Liver (tissue), 8 donors: ENCODE measurements at regions not wholly inside any gene's neighbourhood (a gene's known extent, or its start where the extent isn't known, plus 50 kb on each side); places are given as distances from the start of the nearest gene placed in this dataset.

Source experiments
- DNase-seq: peaks from one replicate; pipeline ENCODE4 v3.0.0-alpha.2; 2017; ENCODE audit warnings: low spot score
- H3K27ac ChIP-seq, 2 donors: one replicate each; pipeline ENCODE4 v1.7.0; 2013; ENCODE audit warnings: inconsistent platforms in 2 of 2, low read length in 2 of 2, control low read depth in 1 of 2, low read depth in 1 of 2, mild to moderate bottlenecking in 1 of 2
- H3K27me3 ChIP-seq, 4 donors: one replicate each; pipeline versions ENCODE4 v1.6.1 to v1.7.0; 2013; ENCODE audit warnings: low read length in 3 of 4, inconsistent platforms in 1 of 4, mild to moderate bottlenecking in 1 of 4, moderate library complexity in 1 of 4; ENCODE audit not compliant: control insufficient read depth in 4 of 4, insufficient read depth in 4 of 4
- H3K36me3 ChIP-seq, 4 donors: one replicate each; pipeline versions ENCODE4 v1.6.1 to v1.7.0; 2013; ENCODE audit warnings: low read length in 3 of 4, mild to moderate bottlenecking in 3 of 4, low read depth in 1 of 4, moderate library complexity in 1 of 4; ENCODE audit not compliant: control insufficient read depth in 4 of 4, insufficient read depth in 3 of 4
- H3K4me1 ChIP-seq, 4 donors: one replicate each; pipeline versions ENCODE4 v1.6.1 to v1.7.0; 2013; ENCODE audit warnings: low read length in 3 of 4, mild to moderate bottlenecking in 3 of 4, moderate library complexity in 1 of 4; ENCODE audit not compliant: control insufficient read depth in 4 of 4, insufficient read depth in 4 of 4
- H3K4me3 ChIP-seq, 3 donors: one replicate each; pipeline versions ENCODE4 v1.6.1 to v1.7.0; 2013; ENCODE audit warnings: low read length in 3 of 3, control low read depth in 1 of 3, low read depth in 1 of 3, mild to moderate bottlenecking in 1 of 3
- H3K9ac ChIP-seq, 2 donors: one replicate each; pipeline ENCODE4 v1.7.0; 2013; ENCODE audit warnings: low read length in 2 of 2, mild to moderate bottlenecking in 2 of 2, moderate library complexity in 2 of 2, control low read depth in 1 of 2, low read depth in 1 of 2
- H3K9me3 ChIP-seq, 4 donors: one replicate each; pipeline versions ENCODE4 v1.6.1 to v1.7.0; 2013; ENCODE audit warnings: low read length in 3 of 4; ENCODE audit not compliant: control insufficient read depth in 4 of 4
- CTCF ChIP-seq: fragments of 150-350 bp; IDR thresholded peaks from 2 replicates; pipeline ENCODE4 v1.5.1; 2017; ENCODE audit warnings: improper control_type of control experiment, low read depth, low read length; ENCODE audit not compliant: missing input control
- EGR1 ChIP-seq, 2 donors: IDR thresholded peaks; 2 replicates each; pipeline ENCODE4 v1.6.1; 2016 to 2018; ENCODE audit warnings: antibody characterized with exemption in 2 of 2, low read depth in 2 of 2
- FOXA1 ChIP-seq: IDR thresholded peaks from 2 replicates; pipeline ENCODE4 v1.6.1; 2016; ENCODE audit warnings: antibody characterized with exemption
- FOXA2 ChIP-seq: IDR thresholded peaks from 2 replicates; pipeline ENCODE4 v1.6.1; 2016; ENCODE audit warnings: antibody characterized with exemption
- GABPA ChIP-seq, 2 donors: IDR thresholded peaks in 1 of 2; conservative IDR thresholded peaks in 1 of 2; 2 replicates each; pipeline ENCODE4 v1.6.1; 2016; ENCODE audit warnings: antibody characterized with exemption in 2 of 2, mild to moderate bottlenecking in 1 of 2, moderate library complexity in 1 of 2
- HNF4A ChIP-seq, 2 donors: conservative IDR thresholded peaks; 2 replicates each; pipeline ENCODE4 v1.6.1; 2016; ENCODE audit warnings: antibody characterized with exemption in 2 of 2, mild to moderate bottlenecking in 2 of 2
- HNF4G ChIP-seq: IDR thresholded peaks from 2 replicates; pipeline ENCODE4 v1.6.1; 2016; ENCODE audit warnings: antibody characterized with exemption
- JUND ChIP-seq, 2 donors: IDR thresholded peaks; 2 replicates each; pipeline ENCODE4 v1.6.1; 2016; ENCODE audit warnings: antibody characterized with exemption in 2 of 2
- NR2F2 ChIP-seq: IDR thresholded peaks from 2 replicates; pipeline ENCODE4 v1.6.1; 2016; ENCODE audit warnings: antibody characterized with exemption
- RAD21 ChIP-seq, 2 donors: IDR thresholded peaks; 2 replicates each; pipeline ENCODE4 v1.6.1; 2016; ENCODE audit warnings: antibody characterized with exemption in 2 of 2, mild to moderate bottlenecking in 2 of 2
- REST ChIP-seq: IDR thresholded peaks from 2 replicates; pipeline ENCODE4 v1.6.1; 2016; ENCODE audit warnings: antibody characterized with exemption, mild to moderate bottlenecking
- SP1 ChIP-seq: IDR thresholded peaks from 2 replicates; pipeline ENCODE4 v1.6.1; 2018; ENCODE audit warnings: antibody characterized with exemption, mild to moderate bottlenecking
- TAF1 ChIP-seq: conservative IDR thresholded peaks from 2 replicates; pipeline ENCODE4 v1.6.1; 2016; ENCODE audit warnings: antibody characterized with exemption, mild to moderate bottlenecking
- YY1 ChIP-seq: IDR thresholded peaks from 2 replicates; pipeline ENCODE4 v1.6.1; 2016; ENCODE audit warnings: antibody characterized with exemption, mild to moderate bottlenecking
- WGBS: extraction: QIAGEN DNeasy Blood & Tissue Kit; methylation state at CpG from one replicate; pipeline ENCODE4 v1.1.7; 2013; 5-methylcytosine and 5-hydroxymethylcytosine counted together
- TF ChIP-seq, protein P1 (sequence below): IDR thresholded peaks from 2 replicates; pipeline ENCODE4 v1.6.1; 2016; ENCODE audit warnings: antibody characterized with exemption
- TF ChIP-seq, protein P2 (sequence below): IDR thresholded peaks from 2 replicates; pipeline ENCODE4 v1.6.1; 2016; ENCODE audit warnings: antibody characterized with exemption
- TF ChIP-seq, protein P3 (sequence below): IDR thresholded peaks from 2 replicates; pipeline ENCODE4 v1.6.1; 2016; ENCODE audit warnings: antibody characterized with exemption
- donor health status: healthy.
- donor health status: healthy.
- donor health status: healthy.
- donor health status: healthy.
- donor health status: healthy.

DNA sequence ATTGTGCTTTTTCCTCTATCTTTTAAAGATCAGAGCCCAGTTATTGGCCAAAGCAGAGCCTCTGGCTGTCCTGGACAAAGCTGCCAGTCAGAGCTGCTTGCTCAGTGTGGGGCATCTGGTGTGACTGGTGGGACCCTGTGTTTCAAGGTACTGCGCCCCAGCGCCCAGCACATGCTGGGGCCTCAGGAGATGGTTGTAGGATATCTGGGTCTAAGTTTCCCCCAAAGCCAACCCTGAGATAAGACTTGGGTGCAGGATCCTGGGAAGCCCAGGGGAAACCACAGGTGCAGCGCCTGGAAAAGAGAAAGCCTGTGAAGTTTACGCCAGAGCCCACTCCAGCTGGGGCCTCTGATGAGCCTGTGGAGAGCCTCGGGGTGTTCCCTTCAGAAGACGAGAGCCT is 117.7 kb downstream of the RPIA start:
- no peak for TF ChIP-seq RAD21 (IDR thresholded peaks at IDR 0.05)
- TF ChIP-seq GABPA (IDR thresholded peaks at IDR 0.05 in 1 of 2, conservative IDR thresholded peaks at IDR 0.05 in 1 of 2): no peak
- TF ChIP-seq, protein P1, sequence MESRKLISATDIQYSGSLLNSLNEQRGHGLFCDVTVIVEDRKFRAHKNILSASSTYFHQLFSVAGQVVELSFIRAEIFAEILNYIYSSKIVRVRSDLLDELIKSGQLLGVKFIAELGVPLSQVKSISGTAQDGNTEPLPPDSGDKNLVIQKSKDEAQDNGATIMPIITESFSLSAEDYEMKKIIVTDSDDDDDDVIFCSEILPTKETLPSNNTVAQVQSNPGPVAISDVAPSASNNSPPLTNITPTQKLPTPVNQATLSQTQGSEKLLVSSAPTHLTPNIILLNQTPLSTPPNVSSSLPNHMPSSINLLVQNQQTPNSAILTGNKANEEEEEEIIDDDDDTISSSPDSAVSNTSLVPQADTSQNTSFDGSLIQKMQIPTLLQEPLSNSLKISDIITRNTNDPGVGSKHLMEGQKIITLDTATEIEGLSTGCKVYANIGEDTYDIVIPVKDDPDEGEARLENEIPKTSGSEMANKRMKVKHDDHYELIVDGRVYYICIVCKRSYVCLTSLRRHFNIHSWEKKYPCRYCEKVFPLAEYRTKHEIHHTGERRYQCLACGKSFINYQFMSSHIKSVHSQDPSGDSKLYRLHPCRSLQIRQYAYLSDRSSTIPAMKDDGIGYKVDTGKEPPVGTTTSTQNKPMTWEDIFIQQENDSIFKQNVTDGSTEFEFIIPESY: no peak
- TF ChIP-seq EGR1 (IDR thresholded peaks at IDR 0.05; ENCODE audit: low read depth in 2 of 2): no peak
- no peak for TF ChIP-seq TAF1
- TF ChIP-seq YY1: no peak
- no peak for TF ChIP-seq HNF4A (conservative IDR thresholded peaks at IDR 0.05)
- no peak for TF ChIP-seq REST
- TF ChIP-seq, protein P2, sequence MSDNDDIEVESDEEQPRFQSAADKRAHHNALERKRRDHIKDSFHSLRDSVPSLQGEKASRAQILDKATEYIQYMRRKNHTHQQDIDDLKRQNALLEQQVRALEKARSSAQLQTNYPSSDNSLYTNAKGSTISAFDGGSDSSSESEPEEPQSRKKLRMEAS: no peak
- no peak for TF ChIP-seq JUND (IDR thresholded peaks at IDR 0.05)
- TF ChIP-seq, protein P3, sequence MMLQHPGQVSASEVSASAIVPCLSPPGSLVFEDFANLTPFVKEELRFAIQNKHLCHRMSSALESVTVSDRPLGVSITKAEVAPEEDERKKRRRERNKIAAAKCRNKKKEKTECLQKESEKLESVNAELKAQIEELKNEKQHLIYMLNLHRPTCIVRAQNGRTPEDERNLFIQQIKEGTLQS: no peak
- no peak for TF ChIP-seq FOXA1
- TF ChIP-seq SP1: no peak
- no peak for TF ChIP-seq NR2F2
- H3K36me3 ChIP-seq: no peaks in the 10 kb centered on the region
- no peaks in the 10 kb centered on the region for H3K9me3 ChIP-seq
- 84% methylated on average over 6 of the region's 6 CpGs for WGBS
- no peak overlapping the region for H3K9ac ChIP-seq
- H3K4me1 ChIP-seq: no peaks in the 10 kb centered on the region
- H3K27ac ChIP-seq: no peak overlapping the region
- H3K27me3 ChIP-seq: peaks cover 0 to 3% (median 0%) of the 10 kb centered on the region in 4 donors
- H3K4me3 ChIP-seq: no peak overlapping the region
- no peak for DNase-seq

DNA sequence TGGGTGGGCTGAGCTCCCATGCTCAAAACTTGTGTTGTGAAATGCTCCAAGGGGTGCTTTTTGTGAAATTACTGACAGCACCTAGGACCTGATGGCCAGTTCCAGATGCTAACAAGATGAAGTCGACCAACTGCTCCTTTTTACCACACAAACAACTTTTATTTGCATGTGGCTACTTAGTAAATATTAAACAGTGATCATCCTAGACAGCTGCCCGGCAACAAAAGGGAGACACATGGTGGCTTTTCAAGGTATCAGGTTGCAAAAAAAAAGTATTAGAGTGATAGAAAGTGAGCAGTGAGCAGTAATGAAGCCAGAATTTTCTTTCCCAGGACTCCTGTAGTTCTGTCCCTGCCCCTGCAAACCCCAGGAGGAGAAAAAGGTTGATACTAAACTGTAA is 118.5 kb downstream of the RPIA start:
- no peaks in the 10 kb centered on the region for H3K9me3 ChIP-seq
- no peak for DNase-seq
- no peaks in the 10 kb centered on the region for H3K4me1 ChIP-seq
- TF ChIP-seq RAD21 (IDR thresholded peaks at IDR 0.05) (no peak), HNF4G (no peak), FOXA2 (no peak), JUND (IDR thresholded peaks at IDR 0.05) (no peak), GABPA (IDR thresholded peaks at IDR 0.05 in 1 of 2, conservative IDR thresholded peaks at IDR 0.05 in 1 of 2) (no peak), FOXA1 (no peak), TAF1 (no peak), SP1 (no peak), EGR1 (IDR thresholded peaks at IDR 0.05; ENCODE audit: low read depth in 2 of 2) (no peak), CTCF (no peak)
- TF ChIP-seq, protein P3: no peak
- TF ChIP-seq, protein P2: no peak
- WGBS: 16% methylated on average over 2 of the region's 2 CpGs
- no peak overlapping the region for H3K4me3 ChIP-seq
- no peak overlapping the region for H3K9ac ChIP-seq
- H3K27me3 ChIP-seq: peaks cover 0 to 3% (median 0%) of the 10 kb centered on the region in 4 donors
- H3K36me3 ChIP-seq: no peaks in the 10 kb centered on the region
- H3K27ac ChIP-seq: no peak overlapping the region
